ENCODE measurements at regions not wholly inside any gene's neighbourhood (a gene's known extent, or its start where the extent isn't known, plus 50 kb on each side); places are given as distances from the start of the nearest gene placed in this dataset.

DNA sequence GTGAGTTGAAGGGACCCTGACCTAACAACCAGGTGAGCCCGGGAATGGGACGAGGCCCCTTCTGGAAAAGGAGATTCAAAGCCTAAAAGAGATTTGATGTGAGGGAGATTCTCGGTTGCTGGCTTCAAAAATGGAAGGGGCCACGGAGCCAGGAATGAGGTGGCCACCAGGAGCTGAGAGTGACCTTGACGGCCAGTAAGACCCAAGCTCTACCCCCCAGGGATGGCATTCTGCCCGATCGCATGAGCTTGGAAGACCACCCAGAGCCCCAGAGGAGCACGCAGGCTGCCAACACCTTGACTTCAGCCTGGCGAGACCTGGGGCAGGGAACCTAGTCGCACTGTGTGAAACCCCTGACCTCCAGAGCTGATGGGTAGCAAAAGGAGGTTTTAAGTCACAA is 163.9 kb downstream of the BMP7 start:
- peaks cover 0 to 3% of the 10 kb centered on the region in 2 donors for H3K27me3 ChIP-seq (ENCODE audit: control insufficient read depth in 1 of 2, insufficient read depth in 2 of 2, low read length in 2 of 2)
- H3K9me3 ChIP-seq (ENCODE audit: control insufficient read depth in 2 of 2, low read length in 2 of 2) = peaks cover 0 to 4% of the 10 kb centered on the region in 2 donors
- no peak overlapping the region for H3K4me3 ChIP-seq (ENCODE audit: low read length in 2 of 2)
- H3K9ac ChIP-seq (ENCODE audit: low read length in 2 of 2) = no peak overlapping the region
- no peak overlapping the region for H3K27ac ChIP-seq (ENCODE audit: low read length)
- H3K36me3 ChIP-seq (ENCODE audit: control insufficient read depth in 2 of 2, insufficient read depth in 2 of 2, low read length in 2 of 2) = no peaks in the 10 kb centered on the region
- H3K4me1 ChIP-seq (ENCODE audit: control insufficient read depth, insufficient read depth, low read length) = no peaks in the 10 kb centered on the region

DNA sequence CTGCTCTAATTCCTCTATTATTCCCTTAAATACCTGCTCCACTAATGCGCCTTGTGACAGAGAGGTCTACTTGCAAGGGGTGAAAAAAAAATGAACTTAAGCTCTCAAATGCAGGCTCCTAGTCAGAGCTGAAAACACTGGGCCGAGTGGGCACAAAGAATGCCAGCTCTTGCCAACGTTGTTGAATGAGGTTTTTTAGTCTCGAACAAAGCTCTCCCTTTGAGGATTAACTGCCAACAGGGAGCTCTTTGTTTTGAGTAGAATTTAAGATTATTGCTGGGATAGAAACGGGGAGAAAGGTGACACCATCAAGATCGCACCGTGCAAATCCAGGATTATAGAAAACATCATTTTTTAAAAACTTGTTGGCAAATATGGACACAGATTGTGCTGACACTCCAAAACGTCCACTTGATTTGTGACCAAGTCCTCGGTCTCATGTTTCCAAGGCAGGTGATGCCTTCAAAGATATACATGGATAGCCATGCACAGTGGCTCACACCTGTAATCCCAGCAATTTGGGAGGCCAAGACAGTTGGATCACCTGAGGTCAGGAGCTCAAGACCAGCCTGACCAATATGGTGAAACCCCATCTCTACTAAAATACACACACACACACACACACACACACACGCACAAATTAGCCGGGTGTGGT is 163.2 kb downstream of the BMP7 start:
- Histone ChIP-seq H3K4me1 (ENCODE audit: control insufficient read depth, insufficient read depth, low read length) (no peaks in the 10 kb centered on the region), H3K27me3 (ENCODE audit: control insufficient read depth in 1 of 2, insufficient read depth in 2 of 2, low read length in 2 of 2) (peaks cover 0 to 6% of the 10 kb centered on the region in 2 donors), H3K9ac (ENCODE audit: low read length in 2 of 2) (no peak overlapping the region), H3K9me3 (ENCODE audit: control insufficient read depth in 2 of 2, low read length in 2 of 2) (peaks cover 0 to 4% of the 10 kb centered on the region in 2 donors), H3K36me3 (ENCODE audit: control insufficient read depth in 2 of 2, insufficient read depth in 2 of 2, low read length in 2 of 2) (no peaks in the 10 kb centered on the region), H3K27ac (ENCODE audit: low read length) (no peak overlapping the region), H3K4me3 (ENCODE audit: low read length in 2 of 2) (no peak overlapping the region)

DNA sequence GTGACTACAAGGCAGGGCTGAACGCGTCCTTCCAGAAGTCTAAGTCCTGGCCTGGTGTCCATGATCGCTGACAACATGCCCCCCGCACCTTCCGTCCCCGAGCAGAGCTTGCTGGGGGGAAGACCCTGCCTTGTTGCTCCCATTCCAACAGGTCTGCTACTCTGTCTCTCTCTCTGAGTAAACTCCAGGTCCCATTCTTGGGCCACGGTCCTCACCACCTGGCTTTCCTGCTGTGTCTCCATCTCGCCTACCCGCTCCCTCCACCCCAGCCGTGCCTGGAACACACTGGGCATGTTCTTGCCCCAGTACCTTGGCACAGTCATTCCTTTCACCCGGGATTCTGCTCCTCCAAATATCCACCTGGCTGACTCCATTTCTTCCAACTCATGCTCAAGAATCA is 162.3 kb downstream of the BMP7 start:
- H3K9me3 ChIP-seq (ENCODE audit: control insufficient read depth in 2 of 2, low read length in 2 of 2) = peaks cover 0 to 4% of the 10 kb centered on the region in 2 donors
- H3K36me3 ChIP-seq (ENCODE audit: control insufficient read depth in 2 of 2, insufficient read depth in 2 of 2, low read length in 2 of 2) = no peaks in the 10 kb centered on the region
- no peak overlapping the region for H3K9ac ChIP-seq (ENCODE audit: low read length in 2 of 2)
- no peak overlapping the region for H3K27ac ChIP-seq (ENCODE audit: low read length)
- no peak overlapping the region for H3K4me3 ChIP-seq (ENCODE audit: low read length in 2 of 2)
- peaks cover 0 to 6% of the 10 kb centered on the region in 2 donors for H3K27me3 ChIP-seq (ENCODE audit: control insufficient read depth in 1 of 2, insufficient read depth in 2 of 2, low read length in 2 of 2)
- H3K4me1 ChIP-seq (ENCODE audit: control insufficient read depth, insufficient read depth, low read length) = no peaks in the 10 kb centered on the region

DNA sequence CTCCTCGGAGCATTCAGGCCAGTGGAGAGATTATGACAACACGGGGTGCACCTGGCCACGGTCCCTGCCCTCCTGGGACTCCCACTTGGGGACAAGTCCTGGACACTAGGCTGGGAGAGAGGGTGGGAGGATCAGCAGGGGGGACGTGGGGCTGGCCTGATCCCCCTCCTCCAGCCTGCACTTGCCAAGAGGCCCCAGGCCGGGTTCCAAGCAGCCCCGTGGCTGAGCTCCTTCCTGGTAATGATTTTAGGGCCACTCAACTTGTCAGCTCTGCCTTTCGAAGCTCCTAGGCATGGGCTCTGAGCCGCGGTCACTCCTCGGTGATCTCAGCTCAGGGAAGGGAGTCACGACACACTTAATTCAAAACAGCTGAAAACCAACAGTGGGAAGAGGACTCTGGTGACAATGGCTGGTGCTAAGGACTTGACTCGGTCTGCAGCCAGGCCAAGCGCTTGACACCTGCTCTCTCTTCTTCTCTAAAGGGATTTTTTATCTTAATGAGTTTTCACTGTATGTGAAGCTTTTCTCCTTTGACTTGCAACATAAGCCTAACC is 161.7 kb downstream of the BMP7 start:
- no peak overlapping the region for H3K9ac ChIP-seq (ENCODE audit: low read length in 2 of 2)
- peaks cover 0 to 4% of the 10 kb centered on the region in 2 donors for H3K9me3 ChIP-seq (ENCODE audit: control insufficient read depth in 2 of 2, low read length in 2 of 2)
- no peaks in the 10 kb centered on the region for H3K4me1 ChIP-seq (ENCODE audit: control insufficient read depth, insufficient read depth, low read length)
- H3K36me3 ChIP-seq (ENCODE audit: control insufficient read depth in 2 of 2, insufficient read depth in 2 of 2, low read length in 2 of 2) = no peaks in the 10 kb centered on the region
- no peak overlapping the region for H3K27ac ChIP-seq (ENCODE audit: low read length)
- H3K27me3 ChIP-seq (ENCODE audit: control insufficient read depth in 1 of 2, insufficient read depth in 2 of 2, low read length in 2 of 2) = peaks cover 0 to 6% of the 10 kb centered on the region in 2 donors
- H3K4me3 ChIP-seq (ENCODE audit: low read length in 2 of 2) = no peak overlapping the region

DNA sequence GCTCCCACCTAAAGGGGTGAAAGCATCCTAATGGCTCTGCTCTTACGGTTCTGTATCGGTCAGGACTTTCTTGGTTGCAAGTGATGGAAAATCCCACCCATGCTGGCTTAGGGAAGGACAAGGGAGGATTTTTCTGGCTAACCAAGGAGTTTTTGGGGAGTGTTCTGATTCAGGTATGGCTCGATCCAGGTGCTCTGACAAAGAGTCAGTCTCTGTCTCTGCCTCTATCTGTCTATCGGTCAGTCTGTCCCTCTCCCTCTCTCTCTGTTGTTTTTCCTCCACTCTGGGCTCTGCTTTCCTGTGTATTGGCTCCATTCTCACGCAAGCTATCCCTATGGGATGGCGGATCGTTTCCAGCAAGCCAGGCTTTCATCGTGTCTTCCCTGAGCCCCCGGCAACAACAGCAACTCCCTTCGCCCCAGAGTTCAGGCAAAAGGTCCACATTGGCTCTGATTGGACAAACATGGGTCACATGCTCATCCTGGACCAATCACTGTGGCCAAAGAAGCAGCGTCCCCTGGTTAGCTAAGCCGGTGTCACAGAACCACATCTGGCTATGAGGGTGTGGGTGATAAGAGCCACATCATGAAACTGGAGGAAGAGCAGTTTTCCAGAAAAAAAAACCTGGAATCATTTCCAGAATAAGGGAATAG is 160.3 kb downstream of the BMP7 start:
- Histone ChIP-seq H3K36me3 (ENCODE audit: control insufficient read depth in 2 of 2, insufficient read depth in 2 of 2, low read length in 2 of 2) (no peaks in the 10 kb centered on the region), H3K9ac (ENCODE audit: low read length in 2 of 2) (no peak overlapping the region), H3K27ac (ENCODE audit: low read length) (no peak overlapping the region), H3K9me3 (ENCODE audit: control insufficient read depth in 2 of 2, low read length in 2 of 2) (peaks cover 0 to 4% of the 10 kb centered on the region in 2 donors), H3K27me3 (ENCODE audit: control insufficient read depth in 1 of 2, insufficient read depth in 2 of 2, low read length in 2 of 2) (peaks cover 0 to 6% of the 10 kb centered on the region in 2 donors), H3K4me1 (ENCODE audit: control insufficient read depth, insufficient read depth, low read length) (no peaks in the 10 kb centered on the region), H3K4me3 (ENCODE audit: low read length in 2 of 2) (no peak overlapping the region)

DNA sequence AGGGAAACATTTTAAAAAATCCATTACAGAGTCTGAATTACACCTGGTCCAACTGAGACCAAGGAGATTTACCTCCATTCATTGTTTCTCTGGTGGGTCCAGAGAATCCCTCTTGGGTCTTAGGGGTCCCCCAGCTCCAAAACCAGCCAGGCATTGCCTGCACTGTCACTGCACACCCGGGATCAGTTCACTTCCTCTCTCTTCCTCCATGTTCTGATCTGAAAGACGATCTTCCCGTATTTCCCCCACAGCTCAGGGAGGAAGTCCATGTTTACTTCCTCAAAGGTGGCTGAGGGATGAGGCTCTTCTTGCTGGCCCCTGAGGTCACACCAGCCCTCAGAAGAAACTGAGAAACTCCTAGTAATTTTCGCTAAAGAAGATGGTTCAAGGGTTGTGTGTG is 159.7 kb downstream of the BMP7 start:
- H3K4me3 ChIP-seq (ENCODE audit: low read length in 2 of 2) = no peak overlapping the region
- H3K36me3 ChIP-seq (ENCODE audit: control insufficient read depth in 2 of 2, insufficient read depth in 2 of 2, low read length in 2 of 2) = no peaks in the 10 kb centered on the region
- peaks cover 0 to 6% of the 10 kb centered on the region in 2 donors for H3K27me3 ChIP-seq (ENCODE audit: control insufficient read depth in 1 of 2, insufficient read depth in 2 of 2, low read length in 2 of 2)
- H3K9me3 ChIP-seq (ENCODE audit: control insufficient read depth in 2 of 2, low read length in 2 of 2) = peaks cover 0 to 4% of the 10 kb centered on the region in 2 donors
- H3K9ac ChIP-seq (ENCODE audit: low read length in 2 of 2) = no peak overlapping the region
- no peak overlapping the region for H3K27ac ChIP-seq (ENCODE audit: low read length)
- no peaks in the 10 kb centered on the region for H3K4me1 ChIP-seq (ENCODE audit: control insufficient read depth, insufficient read depth, low read length)

DNA sequence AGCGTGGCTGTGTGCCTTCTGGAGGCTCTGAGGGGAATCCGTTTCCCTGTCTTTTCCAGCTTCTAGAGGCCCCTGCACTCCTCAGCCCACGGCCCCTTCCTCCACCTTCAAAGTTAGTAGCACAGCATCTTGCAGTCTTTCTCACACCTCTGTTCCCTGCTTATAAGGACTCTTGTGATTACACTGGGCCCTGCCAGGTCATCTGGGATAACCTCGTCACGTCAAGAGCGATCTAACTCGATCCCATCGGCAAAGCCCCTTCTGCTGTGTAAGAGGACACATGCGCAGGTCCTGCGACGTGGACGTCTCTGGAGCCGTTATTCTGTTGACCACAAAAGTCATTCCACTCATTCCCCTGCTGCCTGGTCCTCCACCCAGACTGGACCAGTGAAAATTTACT is 159.2 kb downstream of the BMP7 start:
- Histone ChIP-seq H3K4me3 (ENCODE audit: low read length in 2 of 2) (no peak overlapping the region), H3K9ac (ENCODE audit: low read length in 2 of 2) (no peak overlapping the region), H3K27me3 (ENCODE audit: control insufficient read depth in 1 of 2, insufficient read depth in 2 of 2, low read length in 2 of 2) (peaks cover 0 to 6% of the 10 kb centered on the region in 2 donors), H3K36me3 (ENCODE audit: control insufficient read depth in 2 of 2, insufficient read depth in 2 of 2, low read length in 2 of 2) (no peaks in the 10 kb centered on the region), H3K27ac (ENCODE audit: low read length) (no peak overlapping the region), H3K9me3 (ENCODE audit: control insufficient read depth in 2 of 2, low read length in 2 of 2) (peaks cover 0 to 4% of the 10 kb centered on the region in 2 donors), H3K4me1 (ENCODE audit: control insufficient read depth, insufficient read depth, low read length) (no peaks in the 10 kb centered on the region)

DNA sequence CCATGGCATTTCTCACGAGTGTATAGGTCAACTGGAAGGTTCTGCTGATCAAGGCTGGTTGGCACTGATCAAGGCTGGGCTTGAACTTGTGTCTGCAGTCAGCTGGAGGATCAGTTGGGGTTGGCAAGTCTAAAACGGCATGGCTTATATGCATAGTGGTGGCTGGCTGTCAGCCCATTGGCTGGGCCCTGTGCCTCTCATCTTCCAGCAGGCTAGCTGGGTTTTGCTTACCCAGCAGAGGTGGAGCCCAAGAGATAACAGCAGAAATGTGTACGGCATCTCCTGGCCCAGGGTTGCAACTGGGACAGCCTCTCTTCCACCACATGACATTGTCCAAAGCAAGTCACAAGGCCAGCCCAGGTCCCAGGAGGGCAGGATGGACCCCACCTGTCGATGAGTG is 158.2 kb downstream of the BMP7 start:
- no peak overlapping the region for H3K4me3 ChIP-seq (ENCODE audit: low read length in 2 of 2)
- H3K9ac ChIP-seq (ENCODE audit: low read length in 2 of 2) = no peak overlapping the region
- no peak overlapping the region for H3K27ac ChIP-seq (ENCODE audit: low read length)
- peaks cover 0 to 6% of the 10 kb centered on the region in 2 donors for H3K27me3 ChIP-seq (ENCODE audit: control insufficient read depth in 1 of 2, insufficient read depth in 2 of 2, low read length in 2 of 2)
- no peaks in the 10 kb centered on the region for H3K4me1 ChIP-seq (ENCODE audit: control insufficient read depth, insufficient read depth, low read length)
- H3K9me3 ChIP-seq (ENCODE audit: control insufficient read depth in 2 of 2, low read length in 2 of 2) = peaks cover 0 to 4% of the 10 kb centered on the region in 2 donors
- H3K36me3 ChIP-seq (ENCODE audit: control insufficient read depth in 2 of 2, insufficient read depth in 2 of 2, low read length in 2 of 2) = no peaks in the 10 kb centered on the region

DNA sequence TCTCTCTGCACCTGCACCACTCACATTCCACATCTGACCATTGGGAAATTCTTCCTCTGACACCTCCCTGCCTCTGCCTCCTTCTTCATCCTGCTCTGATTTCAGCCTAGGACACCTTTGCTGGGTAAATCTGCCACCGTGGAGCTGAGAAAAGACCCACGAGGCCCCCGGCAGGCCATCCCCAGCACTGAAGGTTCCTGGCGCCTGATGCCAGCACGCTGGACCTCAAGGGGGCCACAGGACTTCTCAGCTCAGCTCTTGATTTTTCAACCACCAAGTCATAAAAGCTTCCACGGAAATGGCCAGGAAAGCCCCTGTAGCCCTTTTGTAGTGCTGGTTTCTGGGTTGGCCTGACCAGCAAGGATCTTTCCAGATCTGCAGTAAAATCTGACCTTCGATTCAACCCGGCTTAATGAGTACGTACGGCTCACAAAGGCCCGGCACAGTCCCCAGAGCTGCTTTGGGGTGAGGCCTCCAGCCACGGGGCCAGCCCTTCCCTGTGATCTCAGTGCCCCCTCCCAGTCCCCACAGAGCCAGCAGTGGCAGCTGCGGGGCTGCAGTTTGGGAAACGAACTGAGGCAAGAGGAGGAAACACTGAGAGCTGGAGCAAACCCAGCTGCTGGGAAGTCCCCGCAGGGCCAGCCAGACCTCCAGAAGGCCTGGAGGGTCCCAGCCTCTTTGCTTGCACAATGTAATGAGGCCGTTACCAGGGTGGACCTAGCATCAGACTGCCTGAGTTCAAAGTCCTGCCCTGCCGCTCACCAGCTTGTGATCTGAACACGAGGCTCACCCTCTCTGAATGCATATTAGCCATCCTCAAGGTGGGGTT is 157.5 kb downstream of the BMP7 start:
- H3K4me1 ChIP-seq (ENCODE audit: control insufficient read depth, insufficient read depth, low read length) = no peaks in the 10 kb centered on the region
- no peaks in the 10 kb centered on the region for H3K36me3 ChIP-seq (ENCODE audit: control insufficient read depth in 2 of 2, insufficient read depth in 2 of 2, low read length in 2 of 2)
- H3K27ac ChIP-seq (ENCODE audit: low read length) = no peak overlapping the region
- peaks cover 0 to 6% of the 10 kb centered on the region in 2 donors for H3K27me3 ChIP-seq (ENCODE audit: control insufficient read depth in 1 of 2, insufficient read depth in 2 of 2, low read length in 2 of 2)
- peaks cover 0 to 4% of the 10 kb centered on the region in 2 donors for H3K9me3 ChIP-seq (ENCODE audit: control insufficient read depth in 2 of 2, low read length in 2 of 2)
- no peak overlapping the region for H3K9ac ChIP-seq (ENCODE audit: low read length in 2 of 2)
- no peak overlapping the region for H3K4me3 ChIP-seq (ENCODE audit: low read length in 2 of 2)

DNA sequence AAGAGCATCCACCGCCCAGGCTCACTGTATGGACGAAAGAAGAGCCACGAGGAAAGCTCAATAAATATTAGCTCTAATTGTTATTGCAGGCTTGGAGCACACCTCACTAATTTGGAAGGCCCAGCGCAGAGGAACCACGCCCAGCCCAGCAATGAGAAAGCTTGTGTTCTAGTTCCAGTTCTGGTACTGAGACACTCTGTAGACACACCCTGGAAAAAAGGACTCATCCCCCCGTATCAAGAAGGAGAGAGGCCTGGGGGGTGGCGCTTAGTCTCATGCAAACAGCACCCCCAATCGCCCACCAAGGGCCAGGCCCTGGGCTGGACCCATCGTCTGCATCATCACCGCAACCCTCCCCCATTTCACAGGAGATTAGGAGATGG is 156.9 kb downstream of the BMP7 start:
- no peaks in the 10 kb centered on the region for H3K36me3 ChIP-seq (ENCODE audit: control insufficient read depth in 2 of 2, insufficient read depth in 2 of 2, low read length in 2 of 2)
- no peak overlapping the region for H3K9ac ChIP-seq (ENCODE audit: low read length in 2 of 2)
- H3K9me3 ChIP-seq (ENCODE audit: control insufficient read depth in 2 of 2, low read length in 2 of 2) = peaks cover 0 to 4% of the 10 kb centered on the region in 2 donors
- no peak overlapping the region for H3K4me3 ChIP-seq (ENCODE audit: low read length in 2 of 2)
- H3K4me1 ChIP-seq (ENCODE audit: control insufficient read depth, insufficient read depth, low read length) = no peaks in the 10 kb centered on the region
- no peak overlapping the region for H3K27ac ChIP-seq (ENCODE audit: low read length)
- peaks cover 0 to 6% of the 10 kb centered on the region in 2 donors for H3K27me3 ChIP-seq (ENCODE audit: control insufficient read depth in 1 of 2, insufficient read depth in 2 of 2, low read length in 2 of 2)
